ENCODE measurements at regions not wholly inside any gene's neighbourhood (a gene's known extent, or its start where the extent isn't known, plus 50 kb on each side); places are given as distances from the start of the nearest gene placed in this dataset.
"Not testable (repeated sequence)": the region's sequence is repeated elsewhere in the genome, so short reads cannot be mapped to it uniquely, and the experiment has no call there.

DNA sequence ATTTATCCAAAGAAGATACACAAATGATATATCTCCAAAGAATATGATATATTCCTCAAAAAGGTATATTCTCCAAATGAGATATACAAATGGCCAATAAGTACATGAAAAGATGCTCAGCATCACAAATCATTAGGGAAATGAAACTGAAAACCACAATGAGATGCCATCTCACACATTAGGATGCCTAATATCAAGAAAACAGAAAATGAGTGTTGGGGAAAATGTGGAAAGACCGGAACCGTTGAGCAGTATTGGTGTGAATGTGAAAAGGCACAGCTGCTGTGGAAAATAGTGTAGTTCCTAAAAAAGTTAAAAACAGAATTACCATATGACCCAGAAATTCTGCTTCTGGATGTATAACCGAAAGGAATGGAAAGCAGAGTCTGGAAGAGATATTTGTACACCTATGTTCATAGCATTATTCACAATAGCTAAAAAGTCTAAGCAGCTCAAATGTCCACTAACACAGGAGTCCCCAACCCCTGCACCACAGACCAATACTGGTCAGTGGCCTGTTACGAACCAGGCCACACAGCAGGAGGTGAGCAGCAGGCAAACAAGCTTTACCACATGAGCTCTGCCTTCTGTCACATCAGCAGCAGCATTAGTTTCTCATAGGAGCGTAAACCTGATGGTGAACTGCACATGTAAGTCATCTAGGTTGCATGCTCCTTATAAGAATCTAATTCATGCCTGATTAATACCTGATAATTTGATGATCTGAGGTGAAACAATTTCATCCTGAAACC lies 291.9 kb downstream of the PCDH20 start:
- no peak overlapping the region for H3K27ac ChIP-seq (ENCODE audit: low read depth, low read length)
- H3K36me3 ChIP-seq (ENCODE audit: control insufficient read depth, insufficient read depth, low read length) = no peaks in the 10 kb centered on the region
- no peak overlapping the region for H3K9ac ChIP-seq (ENCODE audit: low read length)
- no peaks in the 10 kb centered on the region for H3K4me1 ChIP-seq (ENCODE audit: control insufficient read depth, insufficient read depth, low read length)
- H3K27me3 ChIP-seq (ENCODE audit: control insufficient read depth, insufficient read depth, low read length) = no peaks in the 10 kb centered on the region
- no peak overlapping the region for H3K4me3 ChIP-seq (ENCODE audit: low read length)

DNA sequence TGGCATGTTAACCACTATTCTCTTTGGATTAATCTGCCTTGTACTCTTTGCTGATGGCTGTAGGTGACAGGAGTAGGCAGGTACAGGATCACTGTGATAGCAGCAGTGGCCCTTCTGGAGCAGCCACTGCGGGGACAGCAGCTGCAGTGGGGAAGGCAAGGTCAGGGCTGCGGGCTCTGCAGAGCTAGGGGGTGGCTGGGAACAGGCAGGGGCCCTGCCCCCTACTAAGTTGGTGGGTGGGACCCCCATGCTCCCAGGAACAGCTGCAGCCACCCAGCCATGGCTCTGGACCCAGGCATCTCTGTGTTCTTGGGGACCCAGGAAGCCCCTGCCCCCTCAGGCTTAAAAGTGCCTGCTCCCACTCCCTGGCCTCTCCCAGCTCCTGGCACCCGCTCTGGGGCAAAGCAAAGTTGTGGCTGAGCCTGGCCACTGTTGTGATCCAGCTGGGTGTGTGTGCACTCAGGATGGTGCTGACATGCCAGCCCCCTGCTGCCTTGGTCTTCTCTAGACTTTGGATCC lies 302.4 kb downstream of the PCDH20 start:
- Histone ChIP-seq H3K36me3 (ENCODE audit: control insufficient read depth, insufficient read depth, low read length) (no peaks in the 10 kb centered on the region), H3K9ac (ENCODE audit: low read length) (no peak overlapping the region), H3K27ac (ENCODE audit: low read depth, low read length) (no peak overlapping the region), H3K4me1 (ENCODE audit: control insufficient read depth, insufficient read depth, low read length) (no peaks in the 10 kb centered on the region), H3K27me3 (ENCODE audit: control insufficient read depth, insufficient read depth, low read length) (no peaks in the 10 kb centered on the region), H3K4me3 (ENCODE audit: low read length) (no peak overlapping the region)

- no peaks in the 10 kb centered on the region for H3K27me3 ChIP-seq (ENCODE audit: control insufficient read depth, insufficient read depth, low read length)
Observed at GRCh38 chr13:61111529-61111928, 304.1 kb downstream of the PCDH20 start.

DNA sequence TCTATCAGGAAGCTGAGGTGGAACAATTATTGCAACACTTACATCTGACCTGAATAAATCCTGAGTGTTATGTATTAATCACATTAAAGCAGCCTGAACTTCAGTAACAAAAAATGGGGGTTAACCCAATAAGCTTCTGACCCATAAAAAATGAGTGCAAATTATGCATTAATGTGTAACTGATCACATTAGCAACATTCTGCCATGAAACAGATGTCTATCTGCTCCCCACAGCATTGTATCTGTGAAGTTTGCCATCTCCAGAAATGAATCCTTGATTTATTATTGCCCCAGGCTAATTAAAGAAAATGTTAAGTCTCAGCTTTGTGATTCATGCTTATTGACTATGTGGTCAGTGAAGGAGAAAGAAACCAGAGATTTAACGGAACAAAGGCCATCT lies 304.9 kb downstream of the PCDH20 start:
- no peak overlapping the region for H3K4me3 ChIP-seq (ENCODE audit: low read length)
- H3K9ac ChIP-seq (ENCODE audit: low read length) = no peak overlapping the region
- H3K27ac ChIP-seq (ENCODE audit: low read depth, low read length) = no peak overlapping the region
- no peaks in the 10 kb centered on the region for H3K27me3 ChIP-seq (ENCODE audit: control insufficient read depth, insufficient read depth, low read length)
- H3K4me1 ChIP-seq (ENCODE audit: control insufficient read depth, insufficient read depth, low read length) = no peaks in the 10 kb centered on the region
- no peaks in the 10 kb centered on the region for H3K36me3 ChIP-seq (ENCODE audit: control insufficient read depth, insufficient read depth, low read length)

More at GRCh38 chr13:61111529-61111928, 304.1 kb downstream of the PCDH20 start:
- no peak overlapping the region for H3K9ac ChIP-seq (ENCODE audit: low read length)
- H3K4me1 ChIP-seq (ENCODE audit: control insufficient read depth, insufficient read depth, low read length) = no peaks in the 10 kb centered on the region
- H3K36me3 ChIP-seq (ENCODE audit: control insufficient read depth, insufficient read depth, low read length) = no peaks in the 10 kb centered on the region
- H3K27ac ChIP-seq (ENCODE audit: low read depth, low read length) = no peak overlapping the region
- no peak overlapping the region for H3K4me3 ChIP-seq (ENCODE audit: low read length)

- H3K4me1 ChIP-seq (ENCODE audit: control insufficient read depth, insufficient read depth, low read length) = no peaks in the 10 kb centered on the region
- H3K9ac ChIP-seq (ENCODE audit: low read length) = no peak overlapping the region
- no peak overlapping the region for H3K27ac ChIP-seq (ENCODE audit: low read depth, low read length)
- H3K36me3 ChIP-seq (ENCODE audit: control insufficient read depth, insufficient read depth, low read length) = no peaks in the 10 kb centered on the region
- no peak overlapping the region for H3K4me3 ChIP-seq (ENCODE audit: low read length)
- H3K27me3 ChIP-seq (ENCODE audit: control insufficient read depth, insufficient read depth, low read length) = no peaks in the 10 kb centered on the region
Observed at GRCh38 chr13:61109741-61110140, 305.9 kb downstream of the PCDH20 start.

- H3K27ac ChIP-seq (ENCODE audit: low read depth, low read length) = no peak overlapping the region
Observed at GRCh38 chr13:61107989-61108388, 307.7 kb downstream of the PCDH20 start.

GRCh38 chr13:61095885-61096284 lies 319.8 kb downstream of the PCDH20 start:
- no peaks in the 10 kb centered on the region for H3K4me1 ChIP-seq (ENCODE audit: control insufficient read depth, insufficient read depth, low read length)
- no peak overlapping the region for H3K4me3 ChIP-seq (ENCODE audit: low read length)
- no peaks in the 10 kb centered on the region for H3K27me3 ChIP-seq (ENCODE audit: control insufficient read depth, insufficient read depth, low read length)
- H3K27ac ChIP-seq (ENCODE audit: low read depth, low read length) = no peak overlapping the region
- no peak overlapping the region for H3K9ac ChIP-seq (ENCODE audit: low read length)
- H3K36me3 ChIP-seq (ENCODE audit: control insufficient read depth, insufficient read depth, low read length) = no peaks in the 10 kb centered on the region

More at GRCh38 chr13:61107989-61108388, 307.7 kb downstream of the PCDH20 start:
- H3K4me1 ChIP-seq (ENCODE audit: control insufficient read depth, insufficient read depth, low read length) = no peaks in the 10 kb centered on the region
- H3K27me3 ChIP-seq (ENCODE audit: control insufficient read depth, insufficient read depth, low read length) = no peaks in the 10 kb centered on the region
- H3K9ac ChIP-seq (ENCODE audit: low read length) = no peak overlapping the region
- no peak overlapping the region for H3K4me3 ChIP-seq (ENCODE audit: low read length)
- H3K36me3 ChIP-seq (ENCODE audit: control insufficient read depth, insufficient read depth, low read length) = no peaks in the 10 kb centered on the region

GRCh38 chr13:61094865-61095264 lies 320.8 kb downstream of the PCDH20 start:
- H3K4me3 ChIP-seq (ENCODE audit: low read length) = no peak overlapping the region
- H3K36me3 ChIP-seq (ENCODE audit: control insufficient read depth, insufficient read depth, low read length) = no peaks in the 10 kb centered on the region
- H3K27ac ChIP-seq (ENCODE audit: low read depth, low read length) = no peak overlapping the region
- no peaks in the 10 kb centered on the region for H3K4me1 ChIP-seq (ENCODE audit: control insufficient read depth, insufficient read depth, low read length)
- no peak overlapping the region for H3K9ac ChIP-seq (ENCODE audit: low read length)
- H3K27me3 ChIP-seq (ENCODE audit: control insufficient read depth, insufficient read depth, low read length) = no peaks in the 10 kb centered on the region

DNA sequence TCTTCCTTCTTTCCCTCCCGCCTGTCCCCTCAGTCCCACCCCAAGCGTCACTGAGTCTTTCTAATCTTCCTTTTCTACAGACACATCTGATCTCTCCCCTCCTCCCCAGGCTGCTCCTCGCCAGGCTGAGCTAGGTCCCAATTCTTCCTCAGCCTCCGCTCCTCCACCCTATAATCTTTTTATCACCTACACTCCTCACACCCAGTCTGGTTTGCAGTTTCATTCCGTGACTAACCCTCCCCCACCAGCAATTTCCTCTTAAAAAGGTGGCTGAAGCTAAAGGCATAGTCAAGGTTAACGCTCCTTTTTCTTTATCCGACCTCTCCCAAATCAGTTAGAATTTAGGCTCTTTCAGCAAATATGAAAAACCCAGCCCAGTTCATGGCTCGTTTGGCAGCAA lies 325.8 kb downstream of the PCDH20 start:
- H3K4me1 ChIP-seq (ENCODE audit: control insufficient read depth, insufficient read depth, low read length); H3K27me3 ChIP-seq (ENCODE audit: control insufficient read depth, insufficient read depth, low read length); H3K4me3 ChIP-seq (ENCODE audit: low read length); H3K36me3 ChIP-seq (ENCODE audit: control insufficient read depth, insufficient read depth, low read length); H3K27ac ChIP-seq (ENCODE audit: low read depth, low read length); H3K9ac ChIP-seq (ENCODE audit: low read length): not testable (repeated sequence)

DNA sequence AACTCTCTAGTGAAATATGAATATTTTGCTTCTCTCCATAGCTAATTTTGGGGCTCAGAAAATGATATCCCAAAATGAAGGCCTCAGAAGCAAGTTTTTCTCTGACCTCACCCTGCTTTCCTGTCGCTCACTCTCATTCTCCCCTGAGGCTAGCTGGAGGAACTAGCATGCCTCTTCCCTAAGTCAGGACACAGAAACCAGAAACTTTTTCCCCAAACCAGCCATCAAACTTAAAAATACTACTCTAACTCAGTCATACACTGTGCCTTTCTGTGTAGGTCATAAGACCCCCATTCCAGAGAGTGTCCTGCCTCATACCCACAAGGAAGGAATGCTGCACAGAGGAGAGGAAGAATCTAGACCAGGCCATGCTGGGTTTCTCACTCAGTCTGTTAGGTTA lies 329.6 kb downstream of the PCDH20 start:
- H3K4me3 ChIP-seq (ENCODE audit: low read length) = no peak overlapping the region
- no peak overlapping the region for H3K27ac ChIP-seq (ENCODE audit: low read depth, low read length)
- no peaks in the 10 kb centered on the region for H3K27me3 ChIP-seq (ENCODE audit: control insufficient read depth, insufficient read depth, low read length)
- H3K4me1 ChIP-seq (ENCODE audit: control insufficient read depth, insufficient read depth, low read length) = no peaks in the 10 kb centered on the region
- no peaks in the 10 kb centered on the region for H3K36me3 ChIP-seq (ENCODE audit: control insufficient read depth, insufficient read depth, low read length)
- H3K9ac ChIP-seq (ENCODE audit: low read length) = no peak overlapping the region

DNA sequence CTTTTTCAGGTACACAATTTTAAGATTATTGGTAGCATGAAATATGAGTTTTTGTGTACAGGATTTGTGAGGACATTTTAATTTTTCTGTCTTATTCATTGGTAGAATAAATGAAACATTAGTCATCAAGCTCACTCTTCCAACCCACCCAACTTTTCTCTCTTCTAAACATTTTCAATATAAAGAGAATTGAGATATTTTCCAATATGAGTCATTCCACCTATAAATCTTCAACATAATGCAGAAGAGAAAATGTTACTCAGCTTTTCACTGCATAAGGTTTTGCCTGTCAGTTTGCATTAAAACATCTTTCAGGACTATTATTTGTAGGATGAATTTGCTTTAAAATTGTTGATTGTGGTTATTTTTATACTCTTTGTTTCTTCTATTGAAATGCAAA lies 330.7 kb downstream of the PCDH20 start:
- Histone ChIP-seq H3K9ac (ENCODE audit: low read length) (no peak overlapping the region), H3K36me3 (ENCODE audit: control insufficient read depth, insufficient read depth, low read length) (no peaks in the 10 kb centered on the region), H3K27ac (ENCODE audit: low read depth, low read length) (no peak overlapping the region), H3K4me1 (ENCODE audit: control insufficient read depth, insufficient read depth, low read length) (no peaks in the 10 kb centered on the region), H3K27me3 (ENCODE audit: control insufficient read depth, insufficient read depth, low read length) (no peaks in the 10 kb centered on the region), H3K4me3 (ENCODE audit: low read length) (no peak overlapping the region)

GRCh38 chr13:61078976-61079770 lies 336.5 kb downstream of the PCDH20 start:
- H3K4me1 ChIP-seq (ENCODE audit: control insufficient read depth, insufficient read depth, low read length) = no peaks in the 10 kb centered on the region
- H3K27me3 ChIP-seq (ENCODE audit: control insufficient read depth, insufficient read depth, low read length) = no peaks in the 10 kb centered on the region
- no peaks in the 10 kb centered on the region for H3K36me3 ChIP-seq (ENCODE audit: control insufficient read depth, insufficient read depth, low read length)
- H3K9ac ChIP-seq (ENCODE audit: low read length) = no peak overlapping the region
- no peak overlapping the region for H3K27ac ChIP-seq (ENCODE audit: low read depth, low read length)
- no peak overlapping the region for H3K4me3 ChIP-seq (ENCODE audit: low read length)

Data from rectal smooth muscle tissue (tissue), 1 donor.